DOHH2 (cell line): ENCODE measurements at regions not wholly inside any gene's neighbourhood (a gene's known extent, or its start where the extent isn't known, plus 50 kb on each side); places are given as distances from the start of the nearest gene placed in this dataset.

ENCODE experiments used
- H3F3A ChIP-seq: fragments of 200-600 bp; sonication (generic), shearing (Covaris generic); 2 replicates; pipeline ENCODE4 v1.6.0; 2016; ENCODE audit warnings: antibody characterized with exemption, mild to moderate bottlenecking; ENCODE audit not compliant: control insufficient read depth, insufficient read depth
- H3K27ac ChIP-seq: fragments of 200-600 bp; sonication (generic); 2 replicates; pipeline ENCODE4 v1.5.1; 2014; ENCODE audit warnings: low read depth, mild to moderate bottlenecking, low read length, moderate library complexity
- H3K27me3 ChIP-seq: fragments of 200-600 bp; sonication (generic); 2 replicates; pipeline ENCODE4 v1.6.1; 2014; ENCODE audit warnings: mild to moderate bottlenecking, low read length, mixed read lengths; ENCODE audit not compliant: control insufficient read depth
- H3K36me3 ChIP-seq: fragments of 200-600 bp; sonication (generic); 2 replicates; pipeline ENCODE4 v1.6.1; 2014; ENCODE audit warnings: mild to moderate bottlenecking, low read length, moderate library complexity, mixed read lengths; ENCODE audit not compliant: control insufficient read depth
- H3K4me1 ChIP-seq: fragments of 200-600 bp; sonication (generic); 2 replicates; pipeline ENCODE4 v1.6.1; 2014; ENCODE audit warnings: mild to moderate bottlenecking, low read length, mixed read lengths; ENCODE audit not compliant: control insufficient read depth
- H3K4me2 ChIP-seq: fragments of 200-600 bp; sonication (generic); 2 replicates; pipeline ENCODE4 v1.6.0; 2014; ENCODE audit warnings: mild to moderate bottlenecking, low read length, moderate library complexity
- H3K4me3 ChIP-seq: fragments of 200-600 bp; sonication (generic); 2 replicates; pipeline ENCODE4 v1.5.1; 2014; ENCODE audit warnings: mild to moderate bottlenecking, low read length, mixed read lengths
- H3K79me2 ChIP-seq: fragments of 200-600 bp; sonication (generic); 2 replicates; pipeline ENCODE4 v1.6.1; 2014; ENCODE audit warnings: mild to moderate bottlenecking, low read length, mixed read lengths; ENCODE audit not compliant: control insufficient read depth
- H3K9me2 ChIP-seq: fragments of 200-600 bp; sonication (generic); replicated peaks from 2 replicates; pipeline ENCODE4 v1.6.1; 2014; ENCODE audit warnings: mild to moderate bottlenecking, low read length, mixed read lengths; ENCODE audit not compliant: control insufficient read depth
- H3K9me3 ChIP-seq: fragments of 200-600 bp; sonication (generic); 2 replicates; pipeline ENCODE4 v1.6.1; 2014; ENCODE audit warnings: antibody characterized with exemption, low read length, mixed read lengths; ENCODE audit not compliant: control insufficient read depth, insufficient read depth
- H4K20me1 ChIP-seq: fragments of 200-600 bp; sonication (generic); 2 replicates; pipeline ENCODE4 v1.6.0; 2014; ENCODE audit warnings: low read depth, mild to moderate bottlenecking, antibody characterized with exemption, low read length, moderate library complexity; ENCODE audit not compliant: control insufficient read depth, insufficient read depth
- CTCF ChIP-seq: fragments of 200-600 bp; sonication (generic); IDR thresholded peaks from one replicate; pipeline ENCODE4 v1.5.1; 2014; ENCODE audit warnings: antibody characterized with exemption, mild to moderate bottlenecking, low read depth, low read length; ENCODE audit not compliant: poor library complexity, severe bottlenecking
- EZH2phosphoT487 ChIP-seq: fragments of 200-600 bp; sonication (generic); IDR thresholded peaks from 2 replicates; pipeline ENCODE4 v1.6.1; 2017; ENCODE audit warnings: borderline replicate concordance, mild to moderate bottlenecking, antibody characterized with exemption, low read length, moderate library complexity, mixed read lengths

DNA sequence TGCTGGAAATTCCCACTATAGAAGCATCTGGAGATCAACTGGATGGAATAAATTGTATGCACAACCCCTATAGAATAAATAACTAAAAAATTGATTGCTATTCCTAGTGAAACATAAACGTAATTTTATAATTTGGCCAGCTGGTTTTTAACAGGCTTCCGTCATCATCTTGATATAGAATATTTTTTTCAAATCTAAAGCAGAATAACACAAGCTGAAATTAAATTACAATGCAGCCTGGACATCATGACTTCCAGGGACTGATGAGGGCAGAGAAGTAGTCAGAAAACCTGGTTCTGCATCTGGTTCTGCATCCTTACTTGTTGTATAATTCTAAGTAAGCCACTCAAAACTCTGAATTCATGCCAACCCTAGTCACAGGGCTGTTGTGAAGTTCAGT is 146.1 kb downstream of the MEX3B start:
- Histone ChIP-seq H3K27me3 (no peaks in the 10 kb centered on the region), H3K79me2 (no peaks in the 10 kb centered on the region), H3K9me2 (no peaks in the 10 kb centered on the region), H3K4me2 (no peak overlapping the region), H4K20me1 (no peaks in the 10 kb centered on the region), H3K27ac (no peak overlapping the region), H3K36me3 (no peaks in the 10 kb centered on the region), H3F3A (no peaks in the 10 kb centered on the region), H3K4me3 (no peak overlapping the region), H3K4me1 (no peaks in the 10 kb centered on the region), H3K9me3 (no peaks in the 10 kb centered on the region)
- TF ChIP-seq CTCF (no peak), EZH2phosphoT487 (no peak)

DNA sequence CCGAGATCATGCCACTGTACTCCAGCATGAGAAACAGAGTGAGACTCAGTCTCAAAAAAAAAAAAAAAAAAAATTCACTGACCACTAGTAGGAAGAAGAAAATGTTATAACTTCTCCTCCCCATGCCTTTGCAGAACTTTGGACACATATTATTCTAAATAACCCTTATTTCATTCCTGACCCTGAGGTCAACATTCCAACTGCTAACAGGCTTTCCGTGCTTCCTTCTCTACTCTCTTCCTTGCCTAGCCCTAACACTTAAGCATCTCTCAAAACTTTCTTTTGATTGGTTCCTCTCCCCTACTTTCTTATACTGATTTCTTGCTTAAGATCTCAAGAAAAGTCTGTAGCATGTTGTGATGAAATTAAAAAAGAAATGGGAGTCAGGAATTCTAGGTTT is 146.8 kb downstream of the MEX3B start:
- Histone ChIP-seq H3F3A (no peaks in the 10 kb centered on the region), H3K79me2 (no peaks in the 10 kb centered on the region), H3K36me3 (no peaks in the 10 kb centered on the region), H3K4me1 (no peaks in the 10 kb centered on the region), H3K27me3 (no peaks in the 10 kb centered on the region), H3K27ac (no peak overlapping the region), H3K4me3 (no peak overlapping the region), H4K20me1 (no peaks in the 10 kb centered on the region), H3K9me3 (no peaks in the 10 kb centered on the region), H3K9me2 (no peaks in the 10 kb centered on the region), H3K4me2 (no peak overlapping the region)
- TF ChIP-seq EZH2phosphoT487 (no peak), CTCF (no peak)

- H3K4me2 ChIP-seq: no peak overlapping the region
- H3K4me3 ChIP-seq: no peak overlapping the region
- no peaks in the 10 kb centered on the region for H4K20me1 ChIP-seq
- no peak for TF ChIP-seq CTCF
- TF ChIP-seq EZH2phosphoT487: no peak
- H3K9me3 ChIP-seq: no peaks in the 10 kb centered on the region
- no peaks in the 10 kb centered on the region for H3F3A ChIP-seq
- no peaks in the 10 kb centered on the region for H3K27me3 ChIP-seq
- no peaks in the 10 kb centered on the region for H3K36me3 ChIP-seq
- no peaks in the 10 kb centered on the region for H3K79me2 ChIP-seq
- no peak overlapping the region for H3K27ac ChIP-seq
- H3K4me1 ChIP-seq: 0 out of 2 replicates have a peak, but pooled peaks cover 3% of the 10 kb centered on the region
- H3K9me2 ChIP-seq: no peaks in the 10 kb centered on the region
Observed at GRCh38 chr15:81897057-81897677, 148.7 kb downstream of the MEX3B start.

DNA sequence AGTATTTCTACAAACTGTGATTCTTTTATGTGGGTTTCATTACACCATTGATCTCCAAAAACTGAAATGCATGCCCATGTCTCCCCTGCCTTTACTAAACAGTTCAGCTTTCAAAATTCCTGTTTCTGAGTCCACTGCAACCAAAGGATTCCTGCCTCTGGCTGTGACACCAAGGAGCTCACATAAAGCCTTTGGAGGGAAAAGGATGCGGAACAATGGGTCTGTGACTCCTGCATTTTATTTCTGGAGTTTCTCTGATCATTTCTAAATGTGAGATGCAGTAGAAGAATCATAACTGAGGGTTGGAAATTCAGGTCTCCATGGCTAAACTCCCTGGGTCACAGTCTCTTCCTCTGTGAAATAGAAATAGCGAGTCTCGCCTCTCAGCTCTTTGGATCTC is 149.5 kb downstream of the MEX3B start:
- Histone ChIP-seq H3K79me2 (no peaks in the 10 kb centered on the region), H4K20me1 (no peaks in the 10 kb centered on the region), H3K9me3 (no peaks in the 10 kb centered on the region), H3K4me1 (0 out of 2 replicates have a peak, but pooled peaks cover 3% of the 10 kb centered on the region), H3F3A (no peaks in the 10 kb centered on the region), H3K27ac (no peak overlapping the region), H3K27me3 (no peaks in the 10 kb centered on the region), H3K9me2 (no peaks in the 10 kb centered on the region), H3K36me3 (no peaks in the 10 kb centered on the region), H3K4me3 (no peak overlapping the region), H3K4me2 (no peak overlapping the region)
- TF ChIP-seq CTCF: no peak
- TF ChIP-seq EZH2phosphoT487: no peak
